Activated CD4-positive, alpha-beta T cell treated with anti-CD3 and anti-CD28 coated beads, Interleukin-2, amount 10 ng/mL, durations not matched to agents 7 days and 5 days (primary cell): ENCODE measurements at regions not wholly inside any gene's neighbourhood (a gene's known extent, or its start where the extent isn't known, plus 50 kb on each side); places are given as distances from the start of the nearest gene placed in this dataset.

ENCODE experiments used
- CTCF ChIA-PET: fragments of 350-600 bp; sonication (Branson Sonifier 250); formaldehyde crosslinking; loops from one replicate; lab custom pipeline; 2021; ENCODE audit warnings: antibody characterized with exemption; lab: Charles Lee
- POLR2A ChIA-PET: fragments of 350-600 bp; sonication (Branson Sonifier 250); formaldehyde crosslinking; loops from one replicate; lab custom pipeline; 2021; ENCODE audit warnings: antibody characterized with exemption; lab: Charles Lee
- DNase-seq: peaks from one replicate; pipeline ENCODE4 v3.0.0-alpha.2; 2020
- H3K27ac Mint-ChIP-seq: one replicate; pipeline ENCODE4 v1.8.0; 2021; ENCODE audit warnings: mild to moderate bottlenecking, moderate library complexity, mixed read lengths
- H3K27me3 Mint-ChIP-seq: one replicate; pipeline ENCODE4 v1.8.0; 2021; ENCODE audit warnings: mixed read lengths
- H3K36me3 Mint-ChIP-seq: one replicate; pipeline ENCODE4 v1.8.0; 2021; ENCODE audit warnings: low read depth, mixed read lengths
- H3K4me1 Mint-ChIP-seq: one replicate; pipeline ENCODE4 v1.8.0; 2021; ENCODE audit warnings: mixed read lengths
- H3K4me3 Mint-ChIP-seq: one replicate; pipeline ENCODE4 v1.8.0; 2021; ENCODE audit warnings: mild to moderate bottlenecking, moderate library complexity, mixed read lengths
- H3K9me3 Mint-ChIP-seq: one replicate; pipeline ENCODE4 v1.8.0; 2021; ENCODE audit warnings: mixed read lengths

- DNase-seq, result no peak
- H3K4me1 Mint-ChIP-seq, result no peaks in the 10 kb centered on the region
- H3K36me3 Mint-ChIP-seq, result no peaks in the 10 kb centered on the region
- H3K27me3 Mint-ChIP-seq, result no peaks in the 10 kb centered on the region
- ChIA-PET CTCF (no interaction called here), POLR2A (no interaction called here)
- H3K9me3 Mint-ChIP-seq, result no peaks in the 10 kb centered on the region
- H3K27ac Mint-ChIP-seq, result no peak overlapping the region
- no peak overlapping the region for H3K4me3 Mint-ChIP-seq
Observed at GRCh38 chr11:121844016-121844415, 272.0 kb downstream of the BLID start.

GRCh38 chr11:121842192-121842585 is 273.8 kb downstream of the BLID start:
- H3K4me3 Mint-ChIP-seq, result no peak overlapping the region
- H3K27me3 Mint-ChIP-seq, result no peaks in the 10 kb centered on the region
- CTCF ChIA-PET, result no interaction called here
- no peak overlapping the region for H3K27ac Mint-ChIP-seq
- POLR2A ChIA-PET, result no interaction called here
- H3K4me1 Mint-ChIP-seq, result no peaks in the 10 kb centered on the region
- no peaks in the 10 kb centered on the region for H3K9me3 Mint-ChIP-seq
- no peaks in the 10 kb centered on the region for H3K36me3 Mint-ChIP-seq
- DNase-seq, result no peak

- ChIA-PET CTCF (no interaction called here), POLR2A (no interaction called here)
- no peaks in the 10 kb centered on the region for H3K9me3 Mint-ChIP-seq
- H3K4me1 Mint-ChIP-seq, result no peaks in the 10 kb centered on the region
- no peaks in the 10 kb centered on the region for H3K36me3 Mint-ChIP-seq
- no peaks in the 10 kb centered on the region for H3K27me3 Mint-ChIP-seq
- no peak overlapping the region for H3K27ac Mint-ChIP-seq
- DNase-seq, result no peak
- no peak overlapping the region for H3K4me3 Mint-ChIP-seq
Observed at GRCh38 chr11:121841487-121842191, 274.4 kb downstream of the BLID start.

- Mint-ChIP-seq H3K36me3 (no peaks in the 10 kb centered on the region), H3K9me3 (no peaks in the 10 kb centered on the region), H3K4me1 (no peaks in the 10 kb centered on the region), H3K4me3 (no peak overlapping the region), H3K27ac (no peak overlapping the region), H3K27me3 (no peaks in the 10 kb centered on the region)
- POLR2A ChIA-PET, result no interaction called here
- CTCF ChIA-PET, result no interaction called here
- DNase-seq, result no peak
Observed at GRCh38 chr11:121839781-121840180, 276.2 kb downstream of the BLID start.

- Mint-ChIP-seq H3K36me3 (no peaks in the 10 kb centered on the region), H3K27ac (no peak overlapping the region), H3K4me3 (no peak overlapping the region), H3K9me3 (peaks cover 3% of the 10 kb centered on the region), H3K4me1 (no peaks in the 10 kb centered on the region), H3K27me3 (no peaks in the 10 kb centered on the region)
- no peak for DNase-seq
- ChIA-PET CTCF (no interaction called here), POLR2A (no interaction called here)
Observed at GRCh38 chr11:121838571-121838970, 277.4 kb downstream of the BLID start.

- ChIA-PET POLR2A (no interaction called here), CTCF (no interaction called here)
- no peaks in the 10 kb centered on the region for H3K27me3 Mint-ChIP-seq
- no peak overlapping the region for H3K27ac Mint-ChIP-seq
- DNase-seq, result no peak
- peaks cover 11% of the 10 kb centered on the region for H3K9me3 Mint-ChIP-seq
- H3K4me3 Mint-ChIP-seq, result no peak overlapping the region
- H3K4me1 Mint-ChIP-seq, result no peaks in the 10 kb centered on the region
- no peaks in the 10 kb centered on the region for H3K36me3 Mint-ChIP-seq
Observed at GRCh38 chr11:121833970-121834369, 282.0 kb downstream of the BLID start.

GRCh38 chr11:121829159-121829643 is 286.8 kb downstream of the BLID start:
- no peak overlapping the region for H3K4me3 Mint-ChIP-seq
- no peaks in the 10 kb centered on the region for H3K36me3 Mint-ChIP-seq

GRCh38 chr11:121814962-121815361 is 301.1 kb downstream of the BLID start:
- H3K4me1 Mint-ChIP-seq, result no peaks in the 10 kb centered on the region
- DNase-seq, result no peak
- no peak overlapping the region for H3K27ac Mint-ChIP-seq
- CTCF ChIA-PET, result no interaction called here
- H3K9me3 Mint-ChIP-seq, result peaks cover 14% of the 10 kb centered on the region
- no peak overlapping the region for H3K4me3 Mint-ChIP-seq
- H3K27me3 Mint-ChIP-seq, result no peaks in the 10 kb centered on the region
- POLR2A ChIA-PET, result no interaction called here
- H3K36me3 Mint-ChIP-seq, result no peaks in the 10 kb centered on the region

More at GRCh38 chr11:121829159-121829643, 286.8 kb downstream of the BLID start:
- Mint-ChIP-seq H3K27me3 (no peaks in the 10 kb centered on the region), H3K9me3 (peaks cover 10% of the 10 kb centered on the region), H3K4me1 (no peaks in the 10 kb centered on the region), H3K27ac (no peak overlapping the region)
- CTCF ChIA-PET, result no interaction called here
- no peak for DNase-seq
- POLR2A ChIA-PET, result interaction anchor here (0.6 kb wide), 1 partner anchor 149 kb away, joined by 8 read pairs; no protein-coding TSS in a partner anchor

GRCh38 chr11:121814296-121814695 is 301.7 kb downstream of the BLID start:
- DNase-seq, result no peak
- peaks cover 14% of the 10 kb centered on the region for H3K9me3 Mint-ChIP-seq
- no peaks in the 10 kb centered on the region for H3K27me3 Mint-ChIP-seq
- H3K27ac Mint-ChIP-seq, result no peak overlapping the region
- ChIA-PET CTCF (no interaction called here), POLR2A (no interaction called here)
- H3K4me1 Mint-ChIP-seq, result no peaks in the 10 kb centered on the region
- no peaks in the 10 kb centered on the region for H3K36me3 Mint-ChIP-seq
- no peak overlapping the region for H3K4me3 Mint-ChIP-seq

- CTCF ChIA-PET, result no interaction called here
- DNase-seq, result no peak
- no peak overlapping the region for H3K27ac Mint-ChIP-seq
- POLR2A ChIA-PET, result no interaction called here
- H3K4me1 Mint-ChIP-seq, result no peaks in the 10 kb centered on the region
- H3K9me3 Mint-ChIP-seq, result peaks cover 14% of the 10 kb centered on the region
- no peaks in the 10 kb centered on the region for H3K36me3 Mint-ChIP-seq
- H3K4me3 Mint-ChIP-seq, result no peak overlapping the region
- H3K27me3 Mint-ChIP-seq, result no peaks in the 10 kb centered on the region
Observed at GRCh38 chr11:121810291-121810690, 305.7 kb downstream of the BLID start.

GRCh38 chr11:121808096-121808495 is 307.9 kb downstream of the BLID start:
- CTCF ChIA-PET, result no interaction called here

GRCh38 chr11:121807051-121807450 is 309.0 kb downstream of the BLID start:
- Mint-ChIP-seq H3K27me3 (no peaks in the 10 kb centered on the region), H3K4me3 (no peak overlapping the region)
- POLR2A ChIA-PET, result no interaction called here

More at GRCh38 chr11:121808096-121808495, 307.9 kb downstream of the BLID start:
- Mint-ChIP-seq H3K4me3 (no peak overlapping the region), H3K4me1 (no peaks in the 10 kb centered on the region), H3K36me3 (no peaks in the 10 kb centered on the region), H3K27me3 (no peaks in the 10 kb centered on the region), H3K27ac (no peak overlapping the region), H3K9me3 (peaks cover 13% of the 10 kb centered on the region)
- POLR2A ChIA-PET, result no interaction called here
- DNase-seq, result no peak

GRCh38 chr11:121802542-121802941 is 313.5 kb downstream of the BLID start:
- Mint-ChIP-seq H3K36me3 (no peaks in the 10 kb centered on the region), H3K4me3 (no peak overlapping the region), H3K9me3 (no peaks in the 10 kb centered on the region), H3K27ac (no peak overlapping the region), H3K27me3 (no peaks in the 10 kb centered on the region), H3K4me1 (no peaks in the 10 kb centered on the region)
- DNase-seq, result no peak
- ChIA-PET CTCF (interaction anchor here (0.5 kb wide), 1 partner anchor 558 kb away, joined by 5 read pairs; no protein-coding TSS in a partner anchor), POLR2A (no interaction called here)

More at GRCh38 chr11:121807051-121807450, 309.0 kb downstream of the BLID start:
- DNase-seq, result no peak
- no peak overlapping the region for H3K27ac Mint-ChIP-seq
- H3K4me1 Mint-ChIP-seq, result no peaks in the 10 kb centered on the region
- no peaks in the 10 kb centered on the region for H3K36me3 Mint-ChIP-seq
- peaks cover 6% of the 10 kb centered on the region for H3K9me3 Mint-ChIP-seq
- CTCF ChIA-PET, result no interaction called here

GRCh38 chr11:121801781-121802180 is 314.2 kb downstream of the BLID start:
- H3K4me1 Mint-ChIP-seq, result no peaks in the 10 kb centered on the region
- POLR2A ChIA-PET, result no interaction called here
- no peaks in the 10 kb centered on the region for H3K36me3 Mint-ChIP-seq
- H3K27ac Mint-ChIP-seq, result no peak overlapping the region
- H3K9me3 Mint-ChIP-seq, result no peaks in the 10 kb centered on the region
- no peak for DNase-seq
- CTCF ChIA-PET, result no interaction called here
- no peak overlapping the region for H3K4me3 Mint-ChIP-seq
- no peaks in the 10 kb centered on the region for H3K27me3 Mint-ChIP-seq
